ENCODE measurements at regions not wholly inside any gene's neighbourhood (a gene's known extent, or its start where the extent isn't known, plus 50 kb on each side); places are given as distances from the start of the nearest gene placed in this dataset.

DNA sequence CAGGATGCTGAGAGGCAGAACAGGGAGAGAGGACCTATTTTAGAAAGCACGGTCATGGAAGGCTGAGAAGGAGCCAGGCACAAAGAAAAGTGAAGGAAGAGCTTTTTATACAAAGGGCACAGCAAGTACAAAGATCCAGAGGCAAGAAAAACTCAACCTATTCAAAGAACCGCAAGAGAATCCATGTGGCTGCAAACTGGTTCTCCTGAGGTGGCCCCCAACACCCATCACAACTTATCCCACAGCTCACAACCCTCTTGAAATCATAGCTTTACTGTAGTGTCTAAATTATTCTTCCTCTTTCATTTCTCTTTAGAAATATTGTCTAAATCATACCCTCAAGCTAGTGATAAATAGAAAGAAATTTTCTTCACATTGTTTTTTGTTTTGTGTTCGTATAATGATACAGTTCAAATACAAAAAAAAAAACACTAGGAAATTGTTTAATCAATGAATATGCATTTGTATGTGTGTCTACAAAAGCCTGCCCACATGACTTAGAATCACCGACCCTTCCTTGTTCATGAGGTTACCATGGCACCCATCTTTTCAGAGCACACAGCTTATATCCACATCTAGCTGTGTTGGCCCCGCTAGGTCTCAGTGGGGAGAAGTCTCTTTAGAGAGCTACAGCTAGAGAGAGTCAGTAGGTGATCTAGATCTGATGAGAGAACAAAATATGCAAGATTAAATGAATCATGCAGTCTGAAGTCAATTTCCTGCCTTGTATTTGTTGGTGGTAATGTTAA, 126.9 kb upstream of the DCLK2 start:
- no peak overlapping the region for H3K9ac ChIP-seq (ENCODE audit: insufficient read depth, low read length, poor library complexity, severe bottlenecking)
- no peaks in the 10 kb centered on the region for H3K36me3 ChIP-seq (replicated peaks in 1 of 2; ENCODE audit: control insufficient read depth in 1 of 2, insufficient read depth in 2 of 2, low read length in 2 of 2)
- H2AFZ ChIP-seq (ENCODE audit: insufficient read depth, low read depth, low read length, poor library complexity, severe bottlenecking) = no peak overlapping the region
- H3K4me1 ChIP-seq (ENCODE audit: control insufficient read depth in 1 of 2, insufficient read depth in 2 of 2, low read length in 2 of 2) = no peaks in the 10 kb centered on the region
- DNase-seq = no peak
- H3K27ac ChIP-seq (ENCODE audit: low read depth in 1 of 2, low read length in 2 of 2) = no peak overlapping the region
- H4K20me1 ChIP-seq (ENCODE audit: insufficient read depth, low read length) = no peaks in the 10 kb centered on the region
- no peak overlapping the region for H3K4me3 Mint-ChIP-seq
- H3K27ac Mint-ChIP-seq = peak overlapping the region in 1 of 7 donors; percentile 22
- no peak overlapping the region for H3K4me2 ChIP-seq (replicated peaks; ENCODE audit: extremely low read depth, low read length, poor library complexity, severe bottlenecking)
- H3K27me3 Mint-ChIP-seq (ENCODE audit: low read depth in 3 of 3) = peaks cover 0 to 5% (median 3%) of the 10 kb centered on the region in 3 donors
- WGBS (ENCODE audit: insufficient coverage) = no CpG with 5 or more reads among the region's 5 CpGs
- H3K4me1 Mint-ChIP-seq = no peaks in the 10 kb centered on the region
- H3K9me3 Mint-ChIP-seq = peaks cover 0 to 4% (median 0%) of the 10 kb centered on the region in 7 donors
- TF ChIP-seq, protein P1, sequence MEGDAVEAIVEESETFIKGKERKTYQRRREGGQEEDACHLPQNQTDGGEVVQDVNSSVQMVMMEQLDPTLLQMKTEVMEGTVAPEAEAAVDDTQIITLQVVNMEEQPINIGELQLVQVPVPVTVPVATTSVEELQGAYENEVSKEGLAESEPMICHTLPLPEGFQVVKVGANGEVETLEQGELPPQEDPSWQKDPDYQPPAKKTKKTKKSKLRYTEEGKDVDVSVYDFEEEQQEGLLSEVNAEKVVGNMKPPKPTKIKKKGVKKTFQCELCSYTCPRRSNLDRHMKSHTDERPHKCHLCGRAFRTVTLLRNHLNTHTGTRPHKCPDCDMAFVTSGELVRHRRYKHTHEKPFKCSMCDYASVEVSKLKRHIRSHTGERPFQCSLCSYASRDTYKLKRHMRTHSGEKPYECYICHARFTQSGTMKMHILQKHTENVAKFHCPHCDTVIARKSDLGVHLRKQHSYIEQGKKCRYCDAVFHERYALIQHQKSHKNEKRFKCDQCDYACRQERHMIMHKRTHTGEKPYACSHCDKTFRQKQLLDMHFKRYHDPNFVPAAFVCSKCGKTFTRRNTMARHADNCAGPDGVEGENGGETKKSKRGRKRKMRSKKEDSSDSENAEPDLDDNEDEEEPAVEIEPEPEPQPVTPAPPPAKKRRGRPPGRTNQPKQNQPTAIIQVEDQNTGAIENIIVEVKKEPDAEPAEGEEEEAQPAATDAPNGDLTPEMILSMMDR (IDR thresholded peaks at IDR 0.05) = no peak
- H3K4me3 ChIP-seq (replicated peaks in 1 of 3; ENCODE audit: low read depth in 2 of 3, low read length in 3 of 3) = no peak overlapping the region
- H3K36me3 Mint-ChIP-seq = no peaks in the 10 kb centered on the region
- intact Hi-C loops (cut with micrococcal nuclease) = no loop called here
- no peaks in the 10 kb centered on the region for H3K27me3 ChIP-seq (ENCODE audit: control insufficient read depth in 2 of 2, insufficient read depth in 2 of 2, low read length in 2 of 2)
- H3K9me3 ChIP-seq (replicated peaks in 1 of 2; ENCODE audit: control insufficient read depth in 1 of 2, insufficient read depth in 1 of 2, low read length in 2 of 2) = no peaks in the 10 kb centered on the region
- H3K79me2 ChIP-seq (ENCODE audit: insufficient read depth, low read length) = no peaks in the 10 kb centered on the region

DNA sequence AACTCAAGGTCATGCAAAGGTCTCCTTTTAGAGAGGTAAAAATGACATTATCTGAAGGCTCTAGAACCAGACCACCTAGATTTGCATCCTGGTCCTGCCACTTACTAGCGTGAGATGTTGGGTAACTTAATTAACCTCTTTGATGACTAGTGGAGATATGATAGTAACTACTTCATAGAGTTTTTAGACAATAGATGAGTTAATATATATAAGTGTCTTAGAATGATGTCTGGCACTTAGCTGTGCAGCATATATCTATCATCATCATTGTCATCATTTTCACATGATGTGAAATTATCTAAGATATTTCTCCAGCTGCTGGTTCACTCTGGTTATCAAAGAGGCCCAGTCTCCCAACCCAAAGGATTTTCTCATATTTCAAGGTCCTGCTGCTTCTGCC, 126.1 kb upstream of the DCLK2 start:
- Mint-ChIP-seq H3K4me3 (no peak overlapping the region), H3K4me1 (no peaks in the 10 kb centered on the region), H3K27me3 (ENCODE audit: low read depth in 3 of 3) (peaks cover 0 to 5% (median 3%) of the 10 kb centered on the region in 3 donors), H3K9me3 (peaks cover 0 to 4% (median 0%) of the 10 kb centered on the region in 7 donors), H3K27ac (no peak overlapping the region), H3K36me3 (no peaks in the 10 kb centered on the region)
- Histone ChIP-seq H3K4me3 (replicated peaks in 1 of 3; ENCODE audit: low read depth in 2 of 3, low read length in 3 of 3) (no peak overlapping the region), H4K20me1 (ENCODE audit: insufficient read depth, low read length) (no peaks in the 10 kb centered on the region), H3K27me3 (ENCODE audit: control insufficient read depth in 2 of 2, insufficient read depth in 2 of 2, low read length in 2 of 2) (no peaks in the 10 kb centered on the region), H3K9ac (ENCODE audit: insufficient read depth, low read length, poor library complexity, severe bottlenecking) (no peak overlapping the region), H3K9me3 (replicated peaks in 1 of 2; ENCODE audit: control insufficient read depth in 1 of 2, insufficient read depth in 1 of 2, low read length in 2 of 2) (no peaks in the 10 kb centered on the region), H3K4me2 (replicated peaks; ENCODE audit: extremely low read depth, low read length, poor library complexity, severe bottlenecking) (no peak overlapping the region), H2AFZ (ENCODE audit: insufficient read depth, low read depth, low read length, poor library complexity, severe bottlenecking) (no peak overlapping the region), H3K36me3 (replicated peaks in 1 of 2; ENCODE audit: control insufficient read depth in 1 of 2, insufficient read depth in 2 of 2, low read length in 2 of 2) (no peaks in the 10 kb centered on the region), H3K27ac (ENCODE audit: low read depth in 1 of 2, low read length in 2 of 2) (no peak overlapping the region), H3K4me1 (ENCODE audit: control insufficient read depth in 1 of 2, insufficient read depth in 2 of 2, low read length in 2 of 2) (no peaks in the 10 kb centered on the region), H3K79me2 (ENCODE audit: insufficient read depth, low read length) (no peaks in the 10 kb centered on the region)
- intact Hi-C loops (cut with micrococcal nuclease) = no loop called here
- TF ChIP-seq, protein P1 (IDR thresholded peaks at IDR 0.05) = no peak
- WGBS (ENCODE audit: insufficient coverage) = no CpG with 5 or more reads among the region's 1 CpG
- DNase-seq = no peak

Data from CD14-positive monocyte (primary cell).